Kidney (tissue), 13 donors: ENCODE measurements at regions not wholly inside any gene's neighbourhood (a gene's known extent, or its start where the extent isn't known, plus 50 kb on each side); places are given as distances from the start of the nearest gene placed in this dataset.

Experiments
- DNase-seq, 5 donors: peaks; one replicate each; pipeline ENCODE4 v3.0.0-alpha.2; 2013 to 2020
- FAIRE-seq: peaks from 2 replicates; lab custom pipeline; 2012; peaks lifted over from hg19 to GRCh38; lab: Jason Lieb, UNC
- H3K27ac ChIP-seq, 2 donors: one replicate each; pipeline ENCODE4 v1.7.0; 2013; ENCODE audit warnings: low read depth in 2 of 2, low read length in 2 of 2, inconsistent platforms in 1 of 2
- H3K27me3 ChIP-seq: one replicate; pipeline ENCODE4 v1.7.1; 2013; ENCODE audit warnings: low read length, inconsistent platforms; ENCODE audit not compliant: control insufficient read depth, insufficient read depth
- H3K36me3 ChIP-seq, 3 donors: one replicate each; pipeline versions ENCODE4 v1.7.0 to v1.7.1; 2013; ENCODE audit warnings: low read length in 3 of 3, control low read depth in 1 of 3, inconsistent platforms in 1 of 3; ENCODE audit not compliant: insufficient read depth in 3 of 3, control insufficient read depth in 2 of 3
- H3K4me1 ChIP-seq, 3 donors: one replicate each; pipeline versions ENCODE4 v1.7.0 to v1.7.1; 2013; ENCODE audit warnings: low read length in 3 of 3, inconsistent platforms in 1 of 3, low read depth in 1 of 3; ENCODE audit not compliant: control insufficient read depth in 2 of 3, insufficient read depth in 2 of 3
- H3K4me3 ChIP-seq, 3 donors: one replicate each; pipeline versions ENCODE4 v1.7.0 to v1.8.1; 2013; ENCODE audit warnings: low read length in 3 of 3, control low read depth in 1 of 3, inconsistent platforms in 1 of 3
- H3K9ac ChIP-seq, 3 donors: one replicate each; pipeline versions ENCODE4 v1.7.0 to v1.7.1; 2013; ENCODE audit warnings: low read length in 3 of 3, control low read depth in 1 of 3, inconsistent platforms in 1 of 3
- H3K9me3 ChIP-seq, 3 donors: one replicate each; pipeline versions ENCODE4 v1.7.0 to v1.7.1; 2013; ENCODE audit warnings: low read length in 3 of 3, control low read depth in 1 of 3, inconsistent platforms in 1 of 3; ENCODE audit not compliant: control insufficient read depth in 2 of 3, insufficient read depth in 1 of 3
- CTCF ChIP-seq: IDR thresholded peaks from 3 replicates; pipeline ENCODE4 v1.5.1; 2012; ENCODE audit warnings: mild to moderate bottlenecking, moderate library complexity, borderline replicate concordance; ENCODE audit not compliant: insufficient read depth; ENCODE audit errors: extremely low read depth
- intact Hi-C: fragments of 100-400 bp; cut with DNase I; formaldehyde crosslinking; loops from one replicate; pipeline ENCODE4 v1.11.1; 2022
- donor health status: control.
- donor health status: control.
- donor health status: control.
- donor health status: control.
- donor health status: control.
- donor health status: DM: yes; HTN: yes; CAD: no.
- donor health status: Normal renal cell carcinoma (clear cell type).

DNA sequence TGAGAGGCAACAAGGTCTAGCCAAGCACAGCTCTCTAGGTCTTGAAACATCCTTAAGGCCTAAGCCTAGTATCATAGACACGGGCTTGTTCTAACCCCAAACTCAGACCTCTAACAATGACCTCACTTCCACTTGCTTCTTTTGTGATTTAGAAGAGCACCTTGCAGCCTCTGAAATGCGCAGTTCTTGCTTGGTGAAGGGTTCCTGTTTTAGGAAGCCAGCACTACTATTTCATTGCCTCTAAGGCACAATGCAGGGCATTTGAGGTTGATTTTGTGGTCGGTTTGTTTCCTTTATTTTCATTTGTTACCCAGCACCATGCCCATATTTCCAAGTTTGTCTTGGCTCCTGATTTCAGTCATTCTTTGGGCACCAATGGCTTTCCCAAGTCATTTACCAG lies 117.0 kb upstream of the CYP1B1 start:
- no peak for DNase-seq
- H3K9me3 ChIP-seq: no peaks in the 10 kb centered on the region
- FAIRE-seq: no peak
- H3K9ac ChIP-seq: no peak overlapping the region
- H3K27me3 ChIP-seq: no peaks in the 10 kb centered on the region
- no peak overlapping the region for H3K4me3 ChIP-seq
- no peaks in the 10 kb centered on the region for H3K4me1 ChIP-seq
- no peak for TF ChIP-seq CTCF
- no peaks in the 10 kb centered on the region for H3K36me3 ChIP-seq
- no peak overlapping the region for H3K27ac ChIP-seq
- intact Hi-C loops: no loop called here

GRCh38 chr2:38192046-38192445 lies 116.1 kb upstream of the CYP1B1 start:
- DNase-seq: no peak
- TF ChIP-seq CTCF: no peak
- Histone ChIP-seq H3K36me3 (no peaks in the 10 kb centered on the region), H3K27me3 (no peaks in the 10 kb centered on the region), H3K9ac (no peak overlapping the region), H3K27ac (no peak overlapping the region), H3K4me1 (no peaks in the 10 kb centered on the region), H3K9me3 (no peaks in the 10 kb centered on the region), H3K4me3 (no peak overlapping the region)
- no peak for FAIRE-seq
- intact Hi-C loops: no loop called here

DNA sequence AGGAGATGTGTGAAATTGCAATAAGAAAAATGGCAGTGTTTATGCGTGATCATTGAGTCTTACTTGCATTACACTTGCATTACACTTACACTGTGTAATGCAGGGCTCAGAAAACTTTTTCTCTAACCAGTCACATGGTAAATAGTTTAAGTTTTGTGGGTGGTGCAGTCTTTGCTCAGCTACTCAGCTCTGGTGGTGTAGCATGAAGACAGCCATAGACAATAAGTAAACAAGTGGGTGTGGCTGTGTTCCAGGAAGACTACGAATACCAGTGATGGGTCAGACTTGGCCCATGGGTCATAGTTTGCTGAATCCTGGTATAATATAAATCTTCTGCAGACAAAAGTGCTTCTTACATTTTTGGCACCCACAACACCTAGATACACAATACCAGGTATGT lies 115.6 kb upstream of the CYP1B1 start:
- TF ChIP-seq CTCF: no peak
- no peaks in the 10 kb centered on the region for H3K36me3 ChIP-seq
- H3K4me1 ChIP-seq: no peaks in the 10 kb centered on the region
- no peak overlapping the region for H3K9ac ChIP-seq
- FAIRE-seq (no peak), DNase-seq (no peak)
- no peaks in the 10 kb centered on the region for H3K9me3 ChIP-seq
- intact Hi-C loops: no loop called here
- H3K27me3 ChIP-seq: no peaks in the 10 kb centered on the region
- no peak overlapping the region for H3K27ac ChIP-seq
- H3K4me3 ChIP-seq: no peak overlapping the region

DNA sequence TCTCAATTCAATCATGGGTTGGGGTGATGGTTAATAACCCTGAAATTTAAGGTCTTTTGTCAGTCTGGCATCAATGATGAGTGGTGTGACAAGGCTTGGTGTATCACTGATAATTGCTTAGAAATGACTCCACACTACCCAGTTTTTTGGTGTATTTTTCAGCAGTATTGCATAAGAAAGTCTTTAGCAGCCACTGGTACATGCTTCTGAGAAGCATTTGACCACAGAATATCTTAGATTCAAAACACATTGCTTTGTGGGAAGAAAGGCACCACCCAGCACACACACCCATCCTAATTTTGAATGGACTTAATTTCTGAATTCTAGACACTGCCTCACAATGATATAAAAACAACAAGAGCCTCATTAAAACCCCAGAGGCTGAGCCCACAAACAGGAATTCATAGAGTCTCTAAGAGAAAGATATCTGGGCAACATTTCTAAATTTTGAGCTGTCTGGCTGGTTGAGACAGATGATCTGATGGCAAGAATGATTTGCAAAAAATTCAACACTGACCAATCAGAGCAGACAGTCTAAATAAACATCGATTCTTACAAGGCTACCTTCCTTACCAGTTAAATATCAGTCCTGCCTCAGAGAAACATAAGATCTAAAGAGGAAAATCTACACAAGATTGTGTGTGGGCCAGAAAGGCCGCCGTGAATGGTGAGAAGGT lies 114.7 kb upstream of the CYP1B1 start:
- Histone ChIP-seq H3K9ac (no peak overlapping the region), H3K27ac (no peak overlapping the region), H3K4me3 (no peak overlapping the region), H3K27me3 (no peaks in the 10 kb centered on the region), H3K36me3 (no peaks in the 10 kb centered on the region), H3K9me3 (no peaks in the 10 kb centered on the region), H3K4me1 (no peaks in the 10 kb centered on the region)
- no peak for TF ChIP-seq CTCF
- intact Hi-C loops: no loop called here
- FAIRE-seq (no peak), DNase-seq (no peak)
